ENCODE measurements at regions not wholly inside any gene's neighbourhood (a gene's known extent, or its start where the extent isn't known, plus 50 kb on each side); places are given as distances from the start of the nearest gene placed in this dataset.

GRCh38 chr3:111012388-111013248, 59.0 kb upstream of the NECTIN3 start:
- TF ChIP-seq CTCF (IDR thresholded peaks at IDR 0.05; ENCODE audit: low read depth, low read length, missing control alignments) = peak; percentile 9
- no peak overlapping the region for H3K4me3 ChIP-seq (ENCODE audit: low read depth, low read length)
- DNase-seq (ENCODE audit: low read depth) = no peak

Measured in GM12864 (cell line).